OCI-LY7 (cell line): ENCODE measurements at regions not wholly inside any gene's neighbourhood (a gene's known extent, or its start where the extent isn't known, plus 50 kb on each side); places are given as distances from the start of the nearest gene placed in this dataset.

Source experiments
- EZH2phosphoT487 ChIP-seq: fragments of 200-600 bp; sonication (generic); IDR thresholded peaks from 2 replicates; pipeline ENCODE4 v1.6.1; 2018; ENCODE audit warnings: low read depth, borderline replicate concordance, mild to moderate bottlenecking, mixed run types, antibody characterized with exemption, low read length, moderate library complexity, mixed read lengths
- TF ChIP-seq, protein P1 (sequence below): fragments of 200-600 bp; sonication (generic); conservative IDR thresholded peaks from 2 replicates; pipeline ENCODE4 v1.5.1; 2014; ENCODE audit warnings: mild to moderate bottlenecking, antibody characterized with exemption, low read length, moderate library complexity, mixed read lengths

DNA sequence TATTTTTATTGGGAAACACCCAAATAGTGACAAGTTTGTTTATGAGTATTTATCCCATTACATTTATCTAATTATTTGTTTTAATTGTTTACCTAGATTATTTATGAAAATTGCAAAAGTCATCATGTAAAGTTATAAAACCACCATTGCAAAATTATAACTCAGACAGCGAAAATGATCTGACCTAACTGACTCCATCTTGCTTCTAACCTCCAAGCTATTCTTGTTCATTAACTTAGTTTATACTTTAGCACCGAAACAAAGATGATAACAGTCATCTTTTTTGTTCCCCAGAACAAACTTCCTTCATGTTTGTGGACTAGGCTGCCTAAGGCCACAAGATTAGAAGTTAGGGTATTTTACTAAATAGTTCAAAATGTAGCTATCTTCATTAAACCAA lies 190.8 kb downstream of the FASLG start:
- TF ChIP-seq, protein P1, sequence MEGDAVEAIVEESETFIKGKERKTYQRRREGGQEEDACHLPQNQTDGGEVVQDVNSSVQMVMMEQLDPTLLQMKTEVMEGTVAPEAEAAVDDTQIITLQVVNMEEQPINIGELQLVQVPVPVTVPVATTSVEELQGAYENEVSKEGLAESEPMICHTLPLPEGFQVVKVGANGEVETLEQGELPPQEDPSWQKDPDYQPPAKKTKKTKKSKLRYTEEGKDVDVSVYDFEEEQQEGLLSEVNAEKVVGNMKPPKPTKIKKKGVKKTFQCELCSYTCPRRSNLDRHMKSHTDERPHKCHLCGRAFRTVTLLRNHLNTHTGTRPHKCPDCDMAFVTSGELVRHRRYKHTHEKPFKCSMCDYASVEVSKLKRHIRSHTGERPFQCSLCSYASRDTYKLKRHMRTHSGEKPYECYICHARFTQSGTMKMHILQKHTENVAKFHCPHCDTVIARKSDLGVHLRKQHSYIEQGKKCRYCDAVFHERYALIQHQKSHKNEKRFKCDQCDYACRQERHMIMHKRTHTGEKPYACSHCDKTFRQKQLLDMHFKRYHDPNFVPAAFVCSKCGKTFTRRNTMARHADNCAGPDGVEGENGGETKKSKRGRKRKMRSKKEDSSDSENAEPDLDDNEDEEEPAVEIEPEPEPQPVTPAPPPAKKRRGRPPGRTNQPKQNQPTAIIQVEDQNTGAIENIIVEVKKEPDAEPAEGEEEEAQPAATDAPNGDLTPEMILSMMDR = no peak
- no peak for TF ChIP-seq EZH2phosphoT487
